ENCODE measurements at regions not wholly inside any gene's neighbourhood (a gene's known extent, or its start where the extent isn't known, plus 50 kb on each side); places are given as distances from the start of the nearest gene placed in this dataset.
"Not testable (repeated sequence)": the region's sequence is repeated elsewhere in the genome, so short reads cannot be mapped to it uniquely, and the experiment has no call there.

DNA sequence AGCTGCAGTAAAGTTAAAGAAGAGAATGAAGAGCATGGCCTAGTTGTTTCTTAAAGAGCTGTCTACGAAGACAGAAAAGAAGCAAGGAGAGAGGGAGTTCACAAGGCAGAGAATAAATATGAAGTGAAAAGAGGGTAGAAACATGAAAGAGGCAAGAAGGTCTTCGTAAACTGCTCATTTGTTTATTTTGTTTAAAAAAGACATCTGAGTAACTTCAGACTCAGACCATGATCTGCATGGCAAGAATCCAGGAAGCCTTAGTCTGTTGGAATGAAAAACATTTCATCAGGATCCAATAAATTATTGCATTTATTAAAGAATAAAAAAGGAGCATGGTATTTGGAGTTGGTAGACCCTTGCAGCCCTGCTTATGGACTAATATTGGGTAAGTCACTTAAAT, 151.1 kb downstream of the SEM1 start:
- DNase-seq, result no peak

DNA sequence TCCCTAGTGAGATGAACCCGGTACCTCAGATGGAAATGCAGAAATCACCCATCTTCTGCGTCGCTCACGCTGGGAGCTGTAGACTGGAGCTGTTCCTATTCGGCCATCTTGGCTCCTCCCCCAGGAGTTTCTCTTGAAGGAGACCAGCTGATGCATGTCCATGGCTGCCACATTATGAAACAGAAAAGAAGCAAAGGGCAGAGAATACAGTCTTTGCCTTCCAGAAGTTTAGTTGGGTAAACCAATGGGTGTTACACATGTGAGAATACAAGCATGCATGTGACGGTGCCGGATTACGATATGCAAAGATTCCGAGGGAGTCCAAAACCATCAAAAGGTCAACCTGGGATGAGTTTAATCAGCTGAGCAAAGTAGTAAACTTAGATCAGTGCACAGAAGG, 151.6 kb downstream of the SEM1 start:
- no peak for DNase-seq

DNA sequence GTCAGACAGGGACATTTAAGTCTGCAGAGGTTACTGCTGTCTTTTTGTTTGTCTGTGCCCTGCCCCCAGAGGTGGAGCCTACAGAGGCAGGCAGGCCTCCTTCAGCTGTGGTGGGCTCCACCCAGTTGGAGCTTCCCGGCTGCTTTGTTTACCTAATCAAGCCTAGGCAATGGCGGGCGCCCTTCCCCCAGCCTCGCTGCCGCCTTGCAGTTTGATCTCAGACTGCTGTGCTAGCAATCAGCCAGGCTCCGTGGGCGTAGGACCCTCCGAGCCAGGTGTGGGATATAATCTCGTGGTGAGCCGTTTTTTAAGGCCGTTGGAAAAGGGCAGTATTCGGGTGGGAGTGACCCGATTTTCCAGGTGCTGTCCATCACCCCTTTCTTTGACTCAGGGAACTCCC, 152.0 kb downstream of the SEM1 start:
- not testable (repeated sequence) for DNase-seq

DNA sequence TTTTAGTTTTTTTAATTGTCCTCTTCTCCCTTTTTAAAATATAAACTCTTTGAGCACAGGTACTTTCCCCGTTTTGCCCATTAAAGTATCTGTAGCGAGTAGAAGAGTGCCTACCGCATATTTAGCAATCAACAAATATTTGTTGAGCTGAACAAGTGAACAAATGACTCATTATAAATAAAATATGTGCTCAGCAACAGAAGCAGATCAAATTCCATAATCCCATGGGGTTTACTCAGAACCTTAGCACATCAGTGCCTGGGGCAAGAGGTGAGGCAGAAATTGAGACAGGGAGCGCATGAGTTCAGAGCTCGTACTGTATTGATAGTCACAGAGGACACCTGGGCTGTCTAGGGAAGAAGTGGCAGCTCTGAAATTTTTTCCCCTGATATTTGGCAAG, 161.0 kb downstream of the SEM1 start:
- no peak for DNase-seq

DNA sequence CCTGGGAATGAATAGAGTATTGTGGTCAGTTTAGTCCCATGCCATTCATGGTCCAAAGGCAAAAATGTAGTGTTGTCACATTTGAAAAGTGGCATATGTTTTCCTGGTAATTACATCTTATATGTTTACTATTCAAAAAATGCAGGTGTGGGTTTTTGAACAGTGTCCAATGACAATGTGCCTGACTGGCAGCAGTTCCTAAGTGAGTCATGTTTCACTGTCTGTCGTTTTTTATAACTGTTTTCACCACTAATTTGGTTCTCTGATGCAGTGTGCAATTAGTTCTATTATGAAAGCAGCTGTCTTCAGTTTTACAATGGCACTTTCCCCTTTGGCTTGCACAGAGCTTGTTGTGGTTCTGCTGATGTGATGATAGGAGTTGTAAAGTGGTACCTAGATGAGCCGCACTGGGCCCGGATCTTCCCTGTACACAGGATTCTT, 162.3 kb downstream of the SEM1 start:
- no peak for DNase-seq

DNA sequence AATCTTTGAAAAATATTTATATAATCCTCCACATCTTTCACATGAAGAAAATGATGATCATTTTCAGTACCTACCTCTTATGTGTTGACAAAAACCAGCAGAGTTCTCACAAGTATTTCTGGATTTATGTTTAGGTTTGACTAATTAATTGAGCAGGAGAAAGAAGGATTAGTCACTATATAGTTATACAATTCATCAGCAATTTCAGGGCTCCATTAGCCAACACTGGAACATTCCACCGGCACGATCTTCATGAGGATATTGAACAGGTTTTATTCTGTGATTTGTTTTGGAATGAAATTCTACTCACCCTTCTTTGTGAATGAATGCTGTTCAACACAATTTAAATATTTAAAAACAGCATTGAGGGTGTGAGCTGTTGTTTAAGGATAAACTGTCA, 163.2 kb downstream of the SEM1 start:
- DNase-seq, result no peak

DNA sequence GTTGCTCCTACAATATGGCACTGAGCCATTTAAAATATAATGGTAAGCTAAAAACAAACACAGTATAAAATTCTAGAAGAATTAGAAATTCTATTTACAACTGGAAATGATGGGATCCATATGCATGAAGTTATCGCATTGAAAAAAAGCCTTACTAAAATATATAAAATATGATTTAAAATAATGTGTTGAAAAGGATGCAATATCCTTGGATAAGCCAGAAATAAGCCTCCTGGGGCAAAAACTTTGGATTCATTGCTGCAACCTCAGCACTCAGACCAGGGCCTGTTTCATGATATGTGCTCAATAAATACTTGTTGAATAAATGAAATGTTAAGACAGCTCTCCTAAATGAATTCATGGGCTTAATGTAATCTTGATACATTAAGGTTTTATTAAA, 170.2 kb downstream of the SEM1 start:
- no peak for DNase-seq

DNA sequence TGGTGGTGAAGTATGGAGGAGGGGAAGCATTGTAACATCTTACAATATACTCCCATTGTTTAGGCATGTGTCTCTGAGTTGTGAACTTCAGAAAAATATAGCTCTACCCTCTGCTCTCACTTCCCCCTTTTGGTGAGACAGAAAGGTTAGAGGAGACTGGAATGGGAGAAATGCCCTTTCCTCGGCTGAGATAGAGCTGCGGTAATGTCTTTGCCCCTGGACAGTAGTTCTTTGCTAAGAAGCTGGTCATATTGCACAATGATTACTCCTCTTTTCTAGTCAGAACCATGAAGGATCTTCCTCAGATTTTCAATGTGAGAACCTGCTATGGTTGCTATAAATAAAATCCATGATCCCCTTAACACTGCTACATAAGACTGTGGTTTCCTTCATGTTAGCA, 171.0 kb downstream of the SEM1 start:
- no peak for DNase-seq

DNA sequence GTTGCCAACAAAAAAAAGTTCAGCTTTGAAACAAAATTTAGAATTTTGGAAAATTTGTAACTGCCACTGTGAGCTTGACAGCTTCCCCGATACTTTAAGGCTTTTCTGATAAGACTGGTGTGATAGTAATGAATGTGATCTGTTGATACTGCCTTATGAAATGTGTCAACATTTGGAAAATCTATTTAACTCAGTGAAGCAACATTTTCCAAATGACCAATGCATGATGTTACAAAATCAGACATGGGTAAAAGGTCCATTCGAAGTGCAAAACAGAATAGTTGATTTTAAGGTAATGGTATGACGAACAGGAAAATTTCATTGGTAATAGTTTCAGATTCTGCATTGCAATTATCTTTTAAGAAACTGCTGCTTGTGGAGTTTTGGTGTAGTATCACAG, 175.4 kb downstream of the SEM1 start:
- DNase-seq, result no peak

DNA sequence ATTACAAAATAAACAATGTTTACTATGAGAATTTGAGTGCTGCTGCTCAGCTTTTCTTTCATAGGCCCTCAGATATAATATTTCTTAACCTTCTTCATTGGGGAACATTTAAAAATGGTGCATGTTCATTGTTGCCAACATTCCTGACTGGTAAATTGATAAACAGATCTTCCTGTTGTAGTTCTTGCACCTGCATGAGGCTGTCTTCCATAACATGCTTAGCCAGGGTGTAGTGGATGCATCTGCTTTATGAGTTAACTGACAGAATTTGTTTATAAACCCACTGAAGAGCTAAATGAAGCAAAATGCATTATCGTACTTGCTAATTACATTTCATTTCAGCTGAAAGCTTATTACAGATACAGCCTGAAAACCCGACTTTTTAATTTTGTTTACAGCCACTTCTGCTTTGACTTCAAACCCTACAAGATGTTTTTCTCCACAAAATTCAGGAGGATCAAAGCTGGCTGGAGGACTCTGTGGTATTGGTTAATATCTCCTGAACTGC, 177.2 kb downstream of the SEM1 start:
- no peak for DNase-seq

DNA sequence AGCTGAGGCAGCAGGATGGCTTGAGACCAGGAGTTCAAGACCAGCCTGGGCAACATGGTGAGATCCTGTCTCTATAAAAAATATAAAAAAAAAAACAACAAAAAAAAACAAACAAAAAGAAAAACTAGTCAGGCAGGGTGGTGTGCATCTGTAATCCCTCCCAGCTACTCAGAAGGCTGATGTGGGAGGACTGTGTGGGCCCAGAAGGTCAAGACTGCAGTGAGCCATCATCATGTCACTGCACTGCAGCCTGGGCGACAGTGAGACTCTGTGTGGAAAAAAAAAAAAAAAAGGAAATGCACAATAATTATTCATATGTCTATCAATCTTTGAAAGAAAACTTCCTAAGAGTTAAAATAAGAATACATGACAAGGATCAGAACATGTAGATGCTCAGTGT, 178.3 kb downstream of the SEM1 start:
- DNase-seq, result no peak

DNA sequence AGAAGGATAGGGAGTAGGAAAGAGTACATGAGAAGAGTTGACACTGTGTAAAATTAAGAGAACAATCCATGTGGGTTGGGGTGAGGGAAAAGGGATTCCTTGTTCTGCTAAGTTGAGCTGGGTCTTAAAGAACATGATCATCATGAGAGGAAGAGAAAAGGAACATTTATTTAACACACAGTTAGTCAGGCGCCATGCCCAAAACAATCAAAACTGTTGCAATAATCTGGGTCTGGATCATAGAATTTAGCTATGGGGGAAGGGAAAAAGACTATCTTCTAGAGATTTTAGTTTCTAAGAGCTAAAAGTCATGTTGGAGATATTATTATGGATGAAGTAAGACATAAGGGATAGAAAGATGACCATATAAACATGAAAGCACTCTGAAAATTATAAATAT, 178.9 kb downstream of the SEM1 start:
- DNase-seq, result no peak

DNA sequence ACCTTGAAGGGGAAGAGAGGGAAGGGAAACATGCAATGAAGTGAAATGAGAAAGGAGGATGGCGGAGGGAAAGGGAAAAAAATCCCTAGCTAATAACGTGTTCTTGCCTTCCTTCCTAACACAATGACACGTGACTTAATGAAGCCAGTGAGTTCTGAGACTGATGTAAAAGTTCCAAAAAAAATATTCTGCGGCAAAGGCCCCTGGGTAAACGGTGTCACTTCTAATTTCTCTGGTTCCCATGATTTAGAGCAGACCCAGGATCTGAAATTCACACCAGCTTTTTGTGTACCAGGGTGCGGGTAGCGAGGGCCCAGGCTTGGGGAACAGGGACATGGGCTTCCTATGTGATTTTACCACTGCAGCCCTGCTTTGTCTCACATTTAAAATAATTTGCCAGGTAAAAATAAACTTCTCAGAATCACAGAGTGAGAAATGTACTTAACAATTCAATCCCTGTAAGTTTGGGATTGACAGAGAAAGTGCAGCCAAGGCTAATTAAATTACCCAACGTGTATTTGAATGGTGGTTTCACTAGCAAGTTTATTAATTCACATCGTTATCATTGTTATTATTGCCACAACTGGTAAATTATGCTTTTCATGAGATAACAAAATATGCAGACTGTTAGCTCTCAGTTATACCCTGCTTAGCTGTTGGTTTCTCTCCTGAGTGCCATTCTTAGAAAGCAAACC, 182.4 kb downstream of the SEM1 start:
- no peak for DNase-seq

DNA sequence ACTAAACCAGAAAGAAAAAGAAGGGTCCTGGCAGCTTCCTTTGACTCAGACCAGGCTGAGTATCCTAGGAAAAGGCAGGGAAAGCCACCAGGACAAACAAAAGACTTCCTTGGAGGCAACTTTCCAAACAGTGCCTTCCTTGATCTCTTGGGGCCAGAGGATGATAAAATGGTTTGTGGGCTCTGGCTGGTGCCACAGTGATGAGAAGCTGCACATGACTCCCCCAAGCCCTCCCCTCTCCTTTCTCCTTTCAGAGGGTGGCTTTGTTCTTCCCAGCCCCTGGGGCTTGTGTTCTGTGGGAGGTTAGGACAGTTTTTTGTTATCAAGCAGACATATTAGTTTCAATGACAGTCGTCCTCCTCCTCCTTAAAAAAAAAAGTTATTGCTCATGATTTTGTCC, 183.2 kb downstream of the SEM1 start:
- no peak for DNase-seq

DNA sequence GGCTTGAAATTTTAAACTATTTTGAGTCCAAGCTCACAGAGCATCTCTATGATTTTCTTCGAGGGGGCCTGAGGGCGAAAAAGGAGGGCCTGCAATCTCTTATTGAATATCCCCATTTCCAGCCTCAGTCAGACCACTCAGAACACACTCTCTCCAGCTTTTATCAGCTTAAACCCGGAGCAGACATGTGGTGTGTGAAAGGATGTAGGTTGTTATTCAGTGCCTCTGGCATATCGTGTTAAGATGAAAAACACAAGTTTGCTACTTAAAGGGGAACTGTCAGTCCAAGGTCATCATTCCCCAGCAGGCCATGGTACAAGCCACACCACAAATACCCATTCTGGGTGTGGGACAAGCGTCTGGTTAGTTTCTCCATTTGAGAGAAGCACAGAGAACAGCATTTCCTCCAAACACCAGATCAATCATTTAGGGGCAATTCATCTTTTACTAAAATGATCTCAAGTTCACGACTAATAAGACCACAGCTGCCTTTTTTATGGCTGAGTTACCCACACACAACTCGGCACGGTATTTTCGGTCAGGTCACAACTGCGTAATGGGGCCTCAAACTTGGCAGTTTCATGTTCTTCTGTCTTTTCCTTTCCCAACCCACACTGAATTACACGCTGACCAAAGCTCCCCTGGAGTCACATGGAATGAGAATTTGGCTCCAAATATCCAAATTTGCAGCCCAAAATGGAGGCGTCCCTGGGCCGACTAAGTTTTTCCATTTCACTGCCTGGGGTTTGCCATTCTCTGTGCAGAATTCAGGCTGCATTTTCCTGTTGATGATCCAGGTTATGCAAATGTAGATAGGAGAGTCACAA, 188.4 kb downstream of the SEM1 start:
- DNase-seq, result no peak

DNA sequence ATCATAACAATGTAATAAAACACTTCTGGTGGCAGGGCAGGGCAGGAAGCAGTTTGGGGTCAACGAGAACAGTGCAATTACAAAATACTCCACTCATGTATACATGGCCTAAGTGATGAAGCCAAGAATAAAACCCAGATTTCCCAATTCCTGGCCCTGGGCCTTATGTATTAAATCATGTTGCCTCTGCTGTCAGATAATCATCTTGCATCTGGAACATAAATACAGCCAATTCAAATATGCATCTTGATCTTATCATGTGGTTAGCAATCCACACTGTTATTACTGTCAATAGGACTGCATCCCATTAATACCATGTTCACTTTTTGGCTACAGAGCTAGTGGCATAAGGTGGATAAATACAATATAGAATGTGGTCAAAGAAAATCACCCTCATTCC, 186.5 kb upstream of the SLC25A13 start:
- no peak for DNase-seq

DNA sequence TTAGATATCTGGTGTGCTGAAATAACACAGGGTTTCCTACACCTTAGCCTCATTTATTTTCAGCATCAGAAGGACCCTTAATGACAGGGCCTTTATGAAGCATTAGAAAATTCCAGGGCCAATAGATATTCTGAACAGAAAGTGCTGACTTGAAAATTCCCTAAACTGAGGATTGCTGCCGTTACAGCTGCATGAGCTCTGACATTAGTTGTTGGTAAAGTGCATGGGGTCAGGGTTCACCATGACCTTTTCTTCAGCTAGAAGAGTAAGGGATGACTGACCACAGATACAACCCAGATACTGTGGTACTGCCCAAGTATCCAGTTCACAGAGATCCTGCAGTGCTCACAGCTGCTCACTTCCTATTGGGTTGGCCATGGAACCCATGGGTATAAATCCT, 181.7 kb upstream of the SLC25A13 start:
- DNase-seq, result no peak

DNA sequence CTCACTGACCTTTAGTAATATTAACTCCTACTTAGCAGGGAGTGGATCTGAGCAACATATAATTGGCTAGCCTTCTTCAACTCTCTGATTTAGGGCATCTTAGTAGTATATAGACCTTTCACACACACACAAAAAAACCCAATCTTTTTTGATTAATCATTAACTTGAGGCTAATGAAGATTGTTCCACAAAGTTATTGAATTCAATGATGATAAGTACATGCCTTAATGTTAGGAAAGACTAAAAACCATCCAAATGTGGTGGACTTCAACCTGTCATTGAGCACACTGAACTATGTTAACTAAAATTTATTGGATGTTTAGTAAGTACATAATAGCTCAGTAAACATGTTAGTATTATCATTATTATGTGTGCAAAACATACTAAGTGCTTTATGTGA, 179.4 kb upstream of the SLC25A13 start:
- DNase-seq, result no peak

DNA sequence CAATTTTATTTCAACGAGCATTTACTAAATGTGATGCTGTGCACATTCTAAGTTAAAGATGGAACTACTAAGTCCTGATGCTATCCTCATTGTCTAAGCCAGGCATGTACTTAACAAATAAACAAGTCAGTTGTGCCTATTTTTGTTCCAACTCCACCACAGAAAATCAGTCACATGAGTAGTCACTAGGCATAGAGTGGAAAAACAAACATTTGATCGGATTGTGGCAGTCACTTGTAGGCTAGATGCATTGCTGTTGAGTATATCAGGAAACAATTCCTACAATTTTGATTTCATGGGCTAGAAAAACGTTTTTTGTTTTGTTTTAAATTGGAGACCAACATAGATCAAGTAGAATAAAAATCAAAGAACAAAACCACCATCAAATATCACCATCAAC, 177.6 kb upstream of the SLC25A13 start:
- no peak for DNase-seq

DNA sequence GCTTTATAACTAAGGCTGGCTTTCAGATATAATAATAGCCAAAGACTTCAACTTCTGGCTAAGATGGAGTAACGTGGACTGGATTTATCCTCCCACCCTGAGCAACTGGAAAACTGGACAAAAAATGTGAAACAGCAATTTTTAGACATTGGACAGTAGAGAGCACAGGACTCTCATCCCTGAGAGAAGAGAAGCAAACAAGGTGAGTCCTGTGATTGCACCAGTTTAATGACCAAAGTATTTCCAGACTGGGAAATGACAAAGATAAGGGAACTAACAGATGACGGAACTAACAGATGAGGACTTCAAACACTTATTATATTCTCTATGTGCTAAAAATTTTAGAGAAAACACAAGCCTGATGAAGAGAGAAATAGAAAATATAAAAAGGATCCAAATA, 175.7 kb upstream of the SLC25A13 start:
- DNase-seq, result no peak

DNA sequence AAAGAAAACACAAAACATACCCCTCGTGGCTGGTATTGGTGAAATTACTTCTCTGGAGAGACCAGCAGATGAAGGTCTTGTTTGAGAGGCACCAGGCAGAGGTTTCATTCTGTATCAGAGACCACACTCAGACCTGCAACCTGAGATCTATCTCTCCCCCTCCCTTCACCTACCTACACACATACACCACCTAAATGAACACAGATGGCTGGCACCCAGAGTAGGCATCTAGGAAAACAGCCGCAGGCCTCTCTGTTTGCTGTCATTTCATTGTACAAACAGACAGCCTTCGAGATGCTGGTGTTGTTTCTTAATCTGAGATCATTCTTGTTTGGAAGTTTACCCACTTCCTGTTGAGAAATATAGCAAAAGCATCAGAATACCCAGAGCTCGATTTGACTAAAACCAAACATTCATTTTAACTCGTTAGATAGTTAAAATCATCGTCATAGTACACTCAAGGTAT, 173.9 kb upstream of the SLC25A13 start:
- DNase-seq, result no peak

DNA sequence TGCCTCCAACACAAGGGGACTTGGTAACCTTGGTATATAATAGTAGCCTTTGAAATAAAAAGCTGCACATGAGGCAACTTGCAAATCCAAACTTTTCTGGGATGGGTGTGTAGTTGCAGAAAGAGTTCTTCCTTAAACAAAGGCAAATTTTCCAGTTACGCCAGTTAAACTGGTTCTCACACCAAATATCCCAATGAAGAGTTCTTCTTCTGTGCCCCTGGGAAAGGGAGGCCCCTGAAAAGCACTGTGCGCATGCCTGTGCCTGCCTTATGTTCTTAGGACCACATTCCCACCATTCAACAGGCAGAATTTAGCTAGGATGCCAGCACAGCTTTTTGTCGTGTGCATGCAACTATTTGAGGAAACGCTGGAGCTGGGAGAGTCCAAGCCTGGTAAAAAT, 164.8 kb upstream of the SLC25A13 start:
- DNase-seq, result no peak

DNA sequence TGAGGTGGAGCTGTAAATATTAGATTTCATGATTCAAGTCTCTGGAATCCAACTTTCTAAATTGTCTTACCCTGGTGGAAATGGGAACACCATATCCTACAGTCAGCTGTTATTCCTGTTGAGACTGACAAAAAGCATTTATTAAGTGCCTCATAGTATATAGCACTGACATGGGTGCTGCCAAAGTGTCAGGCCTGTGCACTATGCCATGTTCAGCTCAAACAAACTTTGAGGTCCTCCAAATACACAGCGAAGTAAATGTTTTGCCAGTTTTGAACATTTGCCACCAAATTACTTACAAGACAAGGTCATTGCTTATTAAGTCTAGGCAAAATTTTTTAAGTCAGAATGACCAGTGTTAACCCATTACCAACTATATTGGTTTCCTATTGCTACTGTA, 162.9 kb upstream of the SLC25A13 start:
- DNase-seq, result no peak

DNA sequence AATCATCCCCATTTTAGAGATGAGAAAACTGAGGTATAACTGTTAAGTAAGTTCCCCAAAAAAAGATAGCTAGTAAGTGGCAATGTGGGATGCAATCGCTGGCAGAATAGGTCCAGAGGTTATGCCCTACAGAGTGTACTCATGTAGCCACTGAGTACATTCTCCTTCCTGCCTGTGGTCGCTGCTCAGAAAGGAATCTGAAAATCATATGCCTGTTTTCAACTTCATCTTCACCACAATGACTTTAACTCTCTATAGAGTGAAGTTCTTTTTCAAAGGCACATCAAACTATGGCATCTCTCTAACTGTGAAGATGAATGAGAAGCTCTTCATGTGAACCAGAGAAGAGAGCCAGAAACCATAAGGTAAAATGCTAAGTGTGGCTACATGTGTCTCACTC, 162.2 kb upstream of the SLC25A13 start:
- DNase-seq, result no peak
